HepG2 (cell line): ENCODE measurements at regions not wholly inside any gene's neighbourhood (a gene's known extent, or its start where the extent isn't known, plus 50 kb on each side); places are given as distances from the start of the nearest gene placed in this dataset.

ENCODE experiments used
- LCORL ChIP-seq, 2 experiments: fragments of 450-650 bp in 1 of 2; sonication (generic) in 1 of 2; formaldehyde crosslinking in 1 of 2; IDR thresholded peaks; 2 replicates each; pipeline versions ENCODE4 v1.5.0 to v1.6.1; 2017 to 2020; ENCODE audit warnings: antibody characterized with exemption in 1 of 2, missing genetic modification reagents in 1 of 2
- RFX5 ChIP-seq: IDR thresholded peaks from 2 replicates; pipeline ENCODE4 v1.6.1; 2011; ENCODE audit warnings: low read depth, low read length, improper control_type of control experiment

GRCh38 chr1:217929213-217929885 is 298.2 kb downstream of the SPATA17 start:
- TF ChIP-seq LCORL (IDR thresholded peaks at IDR 0.05) (no peak), LCORL (CRISPR knock-in tag; IDR thresholded peaks at IDR 0.05) (no peak), RFX5 (no peak)
